Activated naive CD4-positive, alpha-beta T cell (primary cell): ENCODE measurements at regions not wholly inside any gene's neighbourhood (a gene's known extent, or its start where the extent isn't known, plus 50 kb on each side); places are given as distances from the start of the nearest gene placed in this dataset.

Experiments
- DNase-seq, 4 experiments: peaks; one replicate each; lab custom pipeline; 2025; lab: John Stamatoyannopoulos, UW

DNA sequence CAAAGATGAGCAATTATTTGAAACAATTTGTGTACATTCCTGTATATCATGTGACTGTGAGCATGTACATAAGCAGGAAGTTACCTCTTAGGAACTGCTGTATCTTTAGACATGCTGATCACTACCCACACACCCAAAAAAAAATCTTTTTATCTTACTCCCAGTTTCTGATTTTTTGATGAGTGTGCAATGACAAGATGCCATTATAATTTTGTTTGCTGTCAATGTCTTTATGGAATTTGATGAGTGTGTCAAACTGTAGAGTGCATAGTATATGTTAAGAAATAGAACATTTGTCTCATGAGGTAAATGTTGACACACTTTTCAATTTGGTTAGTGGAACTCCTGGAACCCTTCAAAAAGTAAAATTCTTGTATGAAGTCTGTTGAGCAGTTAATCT is 84.0 kb upstream of the TMEFF2 start:
- DNase-seq, result no peak

DNA sequence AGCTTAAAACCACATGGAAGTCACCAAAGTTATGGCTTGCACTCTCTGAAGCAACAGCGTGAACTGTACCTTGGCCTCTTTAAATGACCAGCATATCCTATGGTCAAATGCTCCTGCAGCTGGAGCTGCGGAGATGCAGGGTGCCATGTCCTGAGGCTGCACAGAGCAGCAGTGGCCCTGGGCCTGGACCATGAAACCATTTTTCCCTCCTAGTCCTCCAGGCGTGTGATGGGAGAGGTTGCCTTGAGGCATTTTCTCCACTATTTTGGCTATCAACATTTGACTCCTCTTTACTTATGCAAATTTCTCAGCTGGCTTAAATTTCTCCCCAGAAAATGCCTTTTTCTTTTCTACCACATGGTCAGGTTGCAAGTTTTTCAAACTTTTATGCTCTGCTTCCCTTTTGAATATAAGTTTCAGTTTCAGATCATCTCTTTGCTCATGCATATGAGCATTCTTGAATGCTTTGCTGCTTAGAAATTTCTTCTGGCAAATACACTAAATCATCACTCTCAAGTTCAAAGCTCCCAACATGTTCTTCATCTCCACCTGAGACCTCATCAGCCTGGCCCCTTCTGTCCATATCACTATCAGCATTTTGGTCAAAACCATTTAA is 82.9 kb upstream of the TMEFF2 start:
- DNase-seq, result no peak

DNA sequence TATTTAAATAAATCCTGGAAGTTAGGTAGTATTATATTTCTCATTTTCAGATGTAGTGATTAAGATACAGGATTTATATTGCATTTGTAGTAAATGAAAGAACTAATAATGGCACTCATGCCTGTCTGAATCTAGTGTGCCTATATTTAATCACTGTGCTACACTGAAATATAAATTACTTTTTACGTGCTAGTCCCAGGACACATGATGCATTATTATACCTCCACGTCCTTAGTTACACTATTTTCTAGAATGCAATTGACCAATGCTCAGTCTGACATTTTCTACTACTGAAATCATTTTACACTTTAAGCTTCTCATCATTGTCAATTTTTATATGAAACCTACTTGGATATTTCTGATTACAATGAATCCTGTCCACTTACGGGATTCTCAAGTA is 80.9 kb upstream of the TMEFF2 start:
- no peak for DNase-seq

DNA sequence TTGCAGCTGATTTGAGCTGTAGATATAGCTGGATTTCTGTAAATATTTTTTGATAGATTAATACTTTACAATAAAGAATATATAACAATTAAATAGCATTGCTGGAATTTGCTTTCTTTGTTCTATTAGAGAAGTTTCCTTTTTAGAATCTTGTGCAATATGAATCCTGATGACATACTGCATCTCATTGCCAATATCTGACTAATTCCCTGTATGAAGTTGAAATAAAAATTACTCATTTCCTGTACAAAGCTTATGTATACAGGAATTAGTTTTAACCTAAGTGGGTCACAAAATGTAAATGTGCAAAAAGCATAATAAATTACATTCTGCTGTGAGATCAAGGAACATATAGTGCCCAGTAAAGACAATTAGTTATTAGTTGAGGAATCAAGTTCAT is 72.8 kb upstream of the TMEFF2 start:
- DNase-seq, result no peak

DNA sequence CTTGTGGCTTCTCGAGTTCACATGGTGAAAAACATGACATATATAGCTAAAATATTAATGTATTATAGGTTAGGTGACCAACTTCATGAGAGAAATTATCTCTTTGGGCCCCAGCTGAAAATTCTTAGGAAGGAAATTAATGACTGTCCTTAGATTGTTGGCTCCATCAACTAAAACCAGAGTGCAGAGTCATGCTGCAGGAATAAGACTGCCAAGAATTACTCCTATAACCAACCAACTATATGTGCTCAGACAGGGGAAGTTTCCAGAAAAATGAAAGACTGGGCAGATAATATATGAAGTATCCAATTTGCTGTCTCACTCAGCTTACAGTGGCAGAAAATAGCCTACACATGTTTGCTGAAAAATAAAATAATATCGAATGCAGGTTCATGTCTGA is 71.0 kb upstream of the TMEFF2 start:
- no peak for DNase-seq

DNA sequence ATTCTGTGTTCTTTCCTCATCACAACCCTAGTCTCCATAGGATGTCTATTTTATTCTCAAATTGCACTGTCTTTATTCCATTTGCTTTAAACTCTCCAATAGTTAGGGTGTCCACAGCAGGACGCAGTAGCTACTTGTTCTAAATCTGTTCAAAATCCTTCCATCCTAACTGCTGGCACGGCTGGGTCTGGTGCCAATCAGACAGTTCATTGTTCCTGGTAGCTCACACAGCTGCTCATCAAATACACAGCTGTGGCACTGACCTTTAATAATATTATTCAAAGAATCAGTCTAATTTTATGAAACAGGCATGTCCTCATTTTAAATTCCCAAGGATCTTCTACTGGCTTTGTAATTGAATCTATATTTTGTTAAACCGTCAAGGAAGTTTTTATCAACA is 59.7 kb upstream of the TMEFF2 start:
- DNase-seq, result no peak

DNA sequence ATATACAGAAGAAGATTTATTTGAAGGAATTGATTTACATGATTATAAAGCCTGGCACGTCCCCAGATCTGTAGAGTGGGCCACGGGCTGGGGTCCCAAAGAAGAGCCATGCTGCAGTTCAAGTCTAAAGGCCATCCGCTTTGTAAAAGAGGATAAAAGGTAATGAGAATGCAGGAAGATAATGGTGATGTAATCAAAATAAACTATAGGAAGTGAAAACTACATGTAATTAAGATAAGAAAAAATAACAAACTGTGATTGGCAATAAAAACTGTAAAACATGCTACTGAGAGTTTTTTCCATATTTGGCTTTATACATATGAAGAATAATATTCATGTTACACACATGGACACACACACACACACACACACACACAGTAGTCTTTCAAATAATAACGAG is 59.0 kb upstream of the TMEFF2 start:
- DNase-seq, result no peak

DNA sequence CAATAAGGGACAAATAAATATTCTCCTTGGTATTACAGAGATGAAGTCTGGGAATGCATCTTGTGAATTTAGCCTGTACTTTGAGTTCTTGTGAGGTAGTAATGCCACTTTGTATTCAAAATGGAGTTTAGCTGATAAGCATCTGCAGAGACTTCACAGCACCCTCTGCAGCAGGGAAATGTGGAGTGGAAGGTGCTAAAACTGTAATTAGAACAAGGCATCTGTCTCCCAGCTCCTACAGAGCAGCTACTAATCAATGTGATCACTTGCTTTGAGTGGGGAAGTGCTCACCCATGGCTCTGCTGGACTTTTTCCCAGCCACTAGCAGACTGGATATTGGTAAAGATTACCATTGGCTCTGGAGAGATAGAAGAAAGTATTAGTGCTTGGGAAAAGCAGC is 56.2 kb upstream of the TMEFF2 start:
- no peak for DNase-seq

DNA sequence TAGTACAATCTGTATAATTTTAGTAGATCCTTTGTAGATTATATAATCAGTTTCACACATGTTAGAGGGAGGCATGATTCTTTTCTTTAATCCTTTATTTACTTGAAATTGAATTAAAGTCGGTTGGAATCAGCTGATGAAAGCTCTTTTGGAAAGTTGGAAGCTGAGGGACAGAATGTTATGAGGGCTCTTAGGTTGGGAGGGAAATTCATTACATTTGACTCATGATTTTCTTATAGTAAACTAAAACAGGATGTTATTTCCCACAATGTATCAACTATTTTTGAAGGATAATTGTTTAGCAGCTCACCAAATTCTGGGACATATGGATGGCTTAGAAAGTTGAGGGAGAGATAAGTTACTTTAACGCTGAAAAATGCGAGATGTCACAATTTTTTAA is 52.7 kb upstream of the TMEFF2 start:
- no peak for DNase-seq

DNA sequence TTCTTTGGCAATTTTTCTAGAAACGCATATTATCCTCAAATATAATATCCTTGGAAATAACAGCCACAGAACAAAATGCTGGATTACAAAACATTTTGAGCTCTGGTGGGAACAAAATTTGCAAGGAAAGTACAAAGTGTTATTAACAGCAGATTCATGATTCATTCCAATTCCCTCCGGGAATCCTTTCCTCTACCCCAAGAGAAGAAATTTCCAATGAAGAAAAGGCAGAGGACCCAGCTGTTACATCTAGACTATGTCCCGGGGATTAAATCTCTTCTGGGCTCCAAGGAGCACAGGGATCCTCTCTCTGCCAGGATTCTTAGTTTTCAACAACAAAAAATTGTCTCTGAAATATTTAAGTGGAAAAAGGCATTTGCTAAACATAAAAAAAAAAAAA is 51.6 kb upstream of the TMEFF2 start:
- no peak for DNase-seq

DNA sequence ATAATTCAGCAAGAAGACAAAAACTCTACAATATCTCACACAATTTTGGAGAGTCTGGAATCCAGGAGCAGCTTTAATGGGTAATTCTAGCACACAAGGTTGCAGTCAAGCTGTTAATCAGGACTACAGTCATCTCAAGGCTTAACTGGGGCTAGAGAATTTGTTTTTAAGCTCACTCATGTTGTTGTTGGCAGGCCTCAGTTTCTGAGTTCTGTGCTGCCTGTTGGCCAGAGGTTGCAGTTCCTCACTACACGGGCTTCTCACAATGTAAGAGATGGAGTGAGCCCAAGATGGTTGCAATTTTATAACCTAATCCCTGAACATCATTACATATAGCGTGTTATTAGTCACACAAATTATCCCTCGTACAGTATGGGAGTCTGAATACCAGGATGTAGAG is 50.6 kb upstream of the TMEFF2 start:
- DNase-seq, result no peak
